ENCODE measurements at regions not wholly inside any gene's neighbourhood (a gene's known extent, or its start where the extent isn't known, plus 50 kb on each side); places are given as distances from the start of the nearest gene placed in this dataset.
"Not testable (repeated sequence)": the region's sequence is repeated elsewhere in the genome, so short reads cannot be mapped to it uniquely, and the experiment has no call there.

GRCh38 chr4:54843106-54843505 lies 185.3 kb downstream of the KIT start:
- no peak for DNase-seq

- no peak for DNase-seq
Measured at GRCh38 chr4:54842656-54843055, 184.9 kb downstream of the KIT start.

GRCh38 chr4:54842226-54842625 lies 184.5 kb downstream of the KIT start:
- DNase-seq, result no peak

GRCh38 chr4:54840992-54841768 lies 183.4 kb downstream of the KIT start:
- DNase-seq, result no peak

- no peak for DNase-seq
Measured at GRCh38 chr4:54840430-54840829, 182.7 kb downstream of the KIT start.

GRCh38 chr4:54838301-54838700 lies 180.5 kb downstream of the KIT start:
- DNase-seq, result no peak

GRCh38 chr4:54837576-54838140 lies 179.9 kb downstream of the KIT start:
- DNase-seq, result no peak

- DNase-seq, result not testable (repeated sequence)
Measured at GRCh38 chr4:54828361-54828760, 170.6 kb downstream of the KIT start.

- no peak for DNase-seq
Measured at GRCh38 chr4:54823616-54824015, 165.9 kb downstream of the KIT start.

- DNase-seq, result no peak
Measured at GRCh38 chr4:54819034-54819433, 161.3 kb downstream of the KIT start.

GRCh38 chr4:54818481-54818880 lies 160.7 kb downstream of the KIT start:
- no peak for DNase-seq

GRCh38 chr4:54813674-54814073 lies 155.9 kb downstream of the KIT start:
- DNase-seq, result no peak

- no peak for DNase-seq
Measured at GRCh38 chr4:54806351-54806750, 148.6 kb downstream of the KIT start.

GRCh38 chr4:54802336-54802735 lies 144.6 kb downstream of the KIT start:
- no peak for DNase-seq

- DNase-seq, result no peak
Measured at GRCh38 chr4:54800831-54801530, 143.2 kb downstream of the KIT start.

GRCh38 chr4:54794579-54794978 lies 136.8 kb downstream of the KIT start:
- no peak for DNase-seq

GRCh38 chr4:54793856-54794422 lies 136.2 kb downstream of the KIT start:
- no peak for DNase-seq

All from activated CD4-positive, alpha-beta T cell treated with anti-CD3 and anti-CD28 coated beads, Interleukin-2, amount 50 U/mL, for 4 hours (primary cell).